ENCODE measurements at regions not wholly inside any gene's neighbourhood (a gene's known extent, or its start where the extent isn't known, plus 50 kb on each side); places are given as distances from the start of the nearest gene placed in this dataset.
A peak's percentile ranks its signal among the peaks of the same experiment; 100 is the strongest.

DNA sequence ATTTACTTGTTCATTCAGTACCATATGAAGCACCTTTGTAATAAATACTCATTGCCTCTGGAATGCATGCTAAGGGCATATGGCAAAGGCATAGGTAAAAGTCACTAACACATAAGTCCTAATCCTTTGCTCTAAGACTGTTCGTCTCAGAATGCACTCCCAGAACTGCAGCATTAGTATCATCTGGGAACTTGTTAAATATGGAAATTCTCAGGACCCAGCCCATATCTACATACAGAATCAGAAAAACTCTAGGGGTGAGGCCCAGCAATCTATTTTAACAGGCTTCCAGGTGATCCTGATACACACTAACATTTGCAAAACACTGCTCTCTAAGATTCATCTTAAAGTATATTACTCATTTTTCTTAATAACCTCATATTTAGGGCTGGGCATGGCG, 113.8 kb upstream of the CDH6 start:
- no peak overlapping the region for H3K4me3 Mint-ChIP-seq
- peaks cover 16% of the 10 kb centered on the region for H3K9me3 Mint-ChIP-seq
- no peaks in the 10 kb centered on the region for H3K36me3 ChIP-seq
- H3K4me1 ChIP-seq: peaks cover 23% of the 10 kb centered on the region
- no peak overlapping the region for H3K4me2 ChIP-seq
- H3K36me3 Mint-ChIP-seq: peaks cover 6% of the 10 kb centered on the region
- no peaks in the 10 kb centered on the region for H3K9me3 ChIP-seq (ENCODE audit: low read depth)
- no peaks in the 10 kb centered on the region for H3K27me3 ChIP-seq
- peaks cover 2% of the 10 kb centered on the region for H3K27me3 Mint-ChIP-seq (ENCODE audit: insufficient read depth, low read depth)
- H2AFZ ChIP-seq (replicated peaks): no peak overlapping the region
- no peaks in the 10 kb centered on the region for H4K20me1 ChIP-seq (ENCODE audit: low read depth)
- no peaks in the 10 kb centered on the region for H3K79me2 ChIP-seq (ENCODE audit: low read depth)
- TF ChIP-seq, protein P1, sequence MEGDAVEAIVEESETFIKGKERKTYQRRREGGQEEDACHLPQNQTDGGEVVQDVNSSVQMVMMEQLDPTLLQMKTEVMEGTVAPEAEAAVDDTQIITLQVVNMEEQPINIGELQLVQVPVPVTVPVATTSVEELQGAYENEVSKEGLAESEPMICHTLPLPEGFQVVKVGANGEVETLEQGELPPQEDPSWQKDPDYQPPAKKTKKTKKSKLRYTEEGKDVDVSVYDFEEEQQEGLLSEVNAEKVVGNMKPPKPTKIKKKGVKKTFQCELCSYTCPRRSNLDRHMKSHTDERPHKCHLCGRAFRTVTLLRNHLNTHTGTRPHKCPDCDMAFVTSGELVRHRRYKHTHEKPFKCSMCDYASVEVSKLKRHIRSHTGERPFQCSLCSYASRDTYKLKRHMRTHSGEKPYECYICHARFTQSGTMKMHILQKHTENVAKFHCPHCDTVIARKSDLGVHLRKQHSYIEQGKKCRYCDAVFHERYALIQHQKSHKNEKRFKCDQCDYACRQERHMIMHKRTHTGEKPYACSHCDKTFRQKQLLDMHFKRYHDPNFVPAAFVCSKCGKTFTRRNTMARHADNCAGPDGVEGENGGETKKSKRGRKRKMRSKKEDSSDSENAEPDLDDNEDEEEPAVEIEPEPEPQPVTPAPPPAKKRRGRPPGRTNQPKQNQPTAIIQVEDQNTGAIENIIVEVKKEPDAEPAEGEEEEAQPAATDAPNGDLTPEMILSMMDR (IDR thresholded peaks at IDR 0.05): no peak
- TF ChIP-seq EZH2 (IDR thresholded peaks at IDR 0.05) (no peak), EZH2phosphoT487 (IDR thresholded peaks at IDR 0.05) (no peak)
- peaks cover 12% of the 10 kb centered on the region for H3K4me1 Mint-ChIP-seq
- H3K4me3 ChIP-seq: no peak overlapping the region
- no peak overlapping the region for H3K27ac ChIP-seq
- H3K27ac Mint-ChIP-seq: no peak overlapping the region
- H3K9ac ChIP-seq: no peak overlapping the region
- DNase-seq (ENCODE audit: low spot score): no peak
- H3F3A ChIP-seq (ENCODE audit: low read depth): no peaks in the 10 kb centered on the region

DNA sequence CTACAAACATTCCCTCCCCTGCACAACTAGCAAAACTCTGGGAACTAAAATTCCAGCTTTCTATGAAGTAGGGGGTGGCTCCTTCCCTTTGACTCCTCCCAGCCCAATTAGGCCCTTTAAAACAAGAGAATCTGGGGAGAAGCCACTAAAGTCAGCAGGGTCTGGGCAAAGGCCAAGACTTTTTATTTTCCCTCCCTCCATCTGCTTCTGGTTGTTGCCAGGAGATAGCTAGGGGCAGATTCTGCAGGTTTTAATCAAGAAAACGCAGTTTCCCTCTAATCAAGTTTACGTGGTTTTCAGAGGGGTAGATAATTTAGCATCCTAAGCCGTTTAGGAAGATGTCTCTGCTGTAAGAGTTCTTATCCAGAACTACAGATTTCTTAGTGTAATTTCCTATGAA, 114.5 kb upstream of the CDH6 start:
- DNase-seq (ENCODE audit: low spot score): peak; percentile 24
- peaks cover 23% of the 10 kb centered on the region for H3K4me1 ChIP-seq
- H3F3A ChIP-seq (ENCODE audit: low read depth): no peaks in the 10 kb centered on the region
- Mint-ChIP-seq H3K27ac (no peak overlapping the region), H3K4me3 (no peak overlapping the region), H3K4me1 (peaks cover 12% of the 10 kb centered on the region), H3K27me3 (ENCODE audit: insufficient read depth, low read depth) (peaks cover 3% of the 10 kb centered on the region), H3K36me3 (peaks cover 8% of the 10 kb centered on the region), H3K9me3 (peaks cover 18% of the 10 kb centered on the region)
- no peaks in the 10 kb centered on the region for H3K27me3 ChIP-seq
- TF ChIP-seq EZH2phosphoT487 (IDR thresholded peaks at IDR 0.05) (no peak), EZH2 (IDR thresholded peaks at IDR 0.05) (no peak)
- TF ChIP-seq, protein P1 (IDR thresholded peaks at IDR 0.05): no peak
- H3K4me3 ChIP-seq: no peak overlapping the region
- H3K9ac ChIP-seq: no peak overlapping the region
- H4K20me1 ChIP-seq (ENCODE audit: low read depth): no peaks in the 10 kb centered on the region
- H3K36me3 ChIP-seq: no peaks in the 10 kb centered on the region
- H3K79me2 ChIP-seq (ENCODE audit: low read depth): no peaks in the 10 kb centered on the region
- H3K9me3 ChIP-seq (ENCODE audit: low read depth): no peaks in the 10 kb centered on the region
- H3K27ac ChIP-seq: no peak overlapping the region
- peak overlapping the region; percentile 3 for H3K4me2 ChIP-seq
- H2AFZ ChIP-seq (replicated peaks): peak overlapping the region; percentile 54

DNA sequence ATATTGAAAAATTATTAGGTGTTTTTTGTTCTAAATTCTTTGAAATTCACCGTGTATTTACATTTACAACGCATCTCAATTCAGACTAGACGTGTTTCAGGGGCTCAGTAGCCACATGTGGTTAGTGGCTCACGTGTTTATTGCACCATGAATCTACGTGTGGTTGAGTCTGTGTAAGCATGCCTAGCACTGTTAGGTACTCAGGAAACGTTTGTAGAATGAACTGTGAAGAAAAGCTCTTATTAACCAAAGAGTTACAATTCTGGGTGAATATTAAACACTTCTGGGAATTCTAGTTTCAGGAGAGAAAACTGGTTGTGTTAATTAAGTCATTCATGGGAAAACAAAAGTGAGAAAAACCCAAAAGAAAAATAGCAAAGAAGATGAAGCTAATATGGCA, 117.5 kb upstream of the CDH6 start:
- H3K79me2 ChIP-seq (ENCODE audit: low read depth): no peaks in the 10 kb centered on the region
- H3F3A ChIP-seq (ENCODE audit: low read depth): no peaks in the 10 kb centered on the region
- Mint-ChIP-seq H3K27me3 (ENCODE audit: insufficient read depth, low read depth) (peaks cover 9% of the 10 kb centered on the region), H3K4me3 (no peak overlapping the region), H3K9me3 (peaks cover 24% of the 10 kb centered on the region), H3K36me3 (peaks cover 8% of the 10 kb centered on the region), H3K4me1 (peaks cover 12% of the 10 kb centered on the region), H3K27ac (no peak overlapping the region)
- no peaks in the 10 kb centered on the region for H3K9me3 ChIP-seq (ENCODE audit: low read depth)
- no peaks in the 10 kb centered on the region for H3K27me3 ChIP-seq
- no peak overlapping the region for H3K4me3 ChIP-seq
- no peak overlapping the region for H2AFZ ChIP-seq (replicated peaks)
- TF ChIP-seq, protein P1 (IDR thresholded peaks at IDR 0.05): no peak
- no peak for TF ChIP-seq EZH2phosphoT487 (IDR thresholded peaks at IDR 0.05)
- no peak for TF ChIP-seq EZH2 (IDR thresholded peaks at IDR 0.05)
- H3K36me3 ChIP-seq: no peaks in the 10 kb centered on the region
- no peak overlapping the region for H3K4me2 ChIP-seq
- peaks cover 23% of the 10 kb centered on the region for H3K4me1 ChIP-seq
- no peaks in the 10 kb centered on the region for H4K20me1 ChIP-seq (ENCODE audit: low read depth)
- no peak overlapping the region for H3K9ac ChIP-seq
- no peak overlapping the region for H3K27ac ChIP-seq
- no peak for DNase-seq (ENCODE audit: low spot score)
